ENCODE measurements at regions not wholly inside any gene's neighbourhood (a gene's known extent, or its start where the extent isn't known, plus 50 kb on each side); places are given as distances from the start of the nearest gene placed in this dataset.

GRCh38 chr17:21512307-21513011 is 136.3 kb downstream of the KCNJ12 start:
- TF ChIP-seq CTCF (conservative IDR thresholded peaks at IDR 0.05; ENCODE audit: low read depth, low read length) = no peak
- no peak for TF ChIP-seq EZH2 (IDR thresholded peaks at IDR 0.05; ENCODE audit: borderline replicate concordance, low read depth, low read length, poor library complexity, severe bottlenecking)
